DND-41 (cell line): ENCODE measurements at regions not wholly inside any gene's neighbourhood (a gene's known extent, or its start where the extent isn't known, plus 50 kb on each side); places are given as distances from the start of the nearest gene placed in this dataset.

Experiments
- CTCF ChIP-seq: IDR thresholded peaks from 2 replicates; pipeline ENCODE4 v1.5.1; 2012; ENCODE audit warnings: borderline replicate concordance, low read length, moderate library complexity, mild to moderate bottlenecking; ENCODE audit not compliant: poor library complexity, severe bottlenecking; ENCODE audit errors: extremely low read depth
- EZH2 ChIP-seq: IDR thresholded peaks from 3 replicates; pipeline ENCODE4 v1.6.1; 2012; ENCODE audit warnings: borderline replicate concordance, low read depth, mild to moderate bottlenecking, moderate library complexity, low read length, inconsistent platforms; ENCODE audit not compliant: severe bottlenecking

- TF ChIP-seq CTCF = no peak
- peak; percentile 14 for TF ChIP-seq EZH2
Measured at GRCh38 chr3:99502871-99503270, 135.5 kb upstream of the COL8A1 start.
